ENCODE measurements at regions not wholly inside any gene's neighbourhood (a gene's known extent, or its start where the extent isn't known, plus 50 kb on each side); places are given as distances from the start of the nearest gene placed in this dataset.

- no peak overlapping the region for H3K27ac ChIP-seq
- H3K36me3 ChIP-seq = no peaks in the 10 kb centered on the region
- intact Hi-C loops (cut with DNase I) = no loop called here
- TF ChIP-seq CTCF (IDR thresholded peaks at IDR 0.05) = no peak
- no peaks in the 10 kb centered on the region for H3K9me3 ChIP-seq
- H3K4me3 ChIP-seq = no peak overlapping the region
- no peaks in the 10 kb centered on the region for H3K4me1 ChIP-seq
- no peaks in the 10 kb centered on the region for H3K27me3 ChIP-seq
- DNase-seq (ENCODE audit: low spot score in 2 of 2) = no peak
These were observed 363.5 kb downstream of the PTPRU start for GRCh38 chr1:29599826-29600225.

- Histone ChIP-seq H3K9me3 (no peaks in the 10 kb centered on the region), H3K36me3 (no peaks in the 10 kb centered on the region), H3K27me3 (no peaks in the 10 kb centered on the region), H3K4me3 (no peak overlapping the region), H3K27ac (no peak overlapping the region), H3K4me1 (no peaks in the 10 kb centered on the region)
- TF ChIP-seq CTCF (IDR thresholded peaks at IDR 0.05) = no peak
- DNase-seq (ENCODE audit: low spot score in 2 of 2) = peak in 1 of 2 donors; percentile 25
- intact Hi-C loops (cut with DNase I) = no loop called here
These were observed 362.7 kb downstream of the PTPRU start for GRCh38 chr1:29599071-29599470.

GRCh38 chr1:29597861-29598260 is 361.5 kb downstream of the PTPRU start:
- peak in 1 of 2 donors; percentile 22 for DNase-seq (ENCODE audit: low spot score in 2 of 2)
- Histone ChIP-seq H3K27me3 (no peaks in the 10 kb centered on the region), H3K9me3 (no peaks in the 10 kb centered on the region), H3K4me1 (no peaks in the 10 kb centered on the region), H3K36me3 (no peaks in the 10 kb centered on the region), H3K27ac (no peak overlapping the region), H3K4me3 (no peak overlapping the region)
- no peak for TF ChIP-seq CTCF (IDR thresholded peaks at IDR 0.05)
- intact Hi-C loops (cut with DNase I) = no loop called here

- DNase-seq (ENCODE audit: low spot score in 2 of 2) = peak in 1 of 2 donors; percentile 33
- no peaks in the 10 kb centered on the region for H3K9me3 ChIP-seq
- no peaks in the 10 kb centered on the region for H3K36me3 ChIP-seq
- H3K27me3 ChIP-seq = no peaks in the 10 kb centered on the region
- no peak for TF ChIP-seq CTCF (IDR thresholded peaks at IDR 0.05)
- H3K27ac ChIP-seq = no peak overlapping the region
- no peak overlapping the region for H3K4me3 ChIP-seq
- no peaks in the 10 kb centered on the region for H3K4me1 ChIP-seq
- intact Hi-C loops (cut with DNase I) = no loop called here
These were observed 357.5 kb downstream of the PTPRU start for GRCh38 chr1:29593601-29594382.

- Histone ChIP-seq H3K4me3 (no peak overlapping the region), H3K27me3 (no peaks in the 10 kb centered on the region), H3K36me3 (no peaks in the 10 kb centered on the region), H3K27ac (no peak overlapping the region), H3K9me3 (no peaks in the 10 kb centered on the region), H3K4me1 (no peaks in the 10 kb centered on the region)
- intact Hi-C loops (cut with DNase I) = no loop called here
- TF ChIP-seq CTCF (IDR thresholded peaks at IDR 0.05) = no peak
- DNase-seq (ENCODE audit: low spot score in 2 of 2) = peak in 1 of 2 donors; percentile 39
These were observed 356.4 kb downstream of the PTPRU start for GRCh38 chr1:29592731-29593130.
